ENCODE measurements at regions not wholly inside any gene's neighbourhood (a gene's known extent, or its start where the extent isn't known, plus 50 kb on each side); places are given as distances from the start of the nearest gene placed in this dataset.

DNA sequence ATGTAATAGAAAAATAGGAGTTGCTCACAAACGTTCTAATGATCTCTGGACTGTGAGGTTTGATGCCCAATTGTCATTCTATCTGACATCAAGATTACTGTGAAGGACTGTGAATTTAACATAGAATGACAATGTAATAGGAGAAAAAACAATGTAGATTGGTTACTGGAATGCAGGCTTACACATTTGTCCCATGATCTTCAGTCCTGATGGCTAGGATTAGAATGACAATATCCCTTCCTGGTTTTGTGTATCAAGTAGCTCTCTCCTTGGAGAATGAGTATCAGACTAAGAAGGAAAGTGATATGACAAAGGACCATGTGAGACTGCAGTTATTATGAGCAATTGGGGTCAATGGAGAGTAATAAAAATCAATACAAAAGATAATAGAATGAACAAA lies 862.2 kb upstream of the C9orf72 start:
- H3K36me3 Mint-ChIP-seq (ENCODE audit: low read depth): no peaks in the 10 kb centered on the region

GRCh38 chr9:28439688-28440087 lies 866.4 kb upstream of the C9orf72 start:
- Mint-ChIP-seq H3K27ac (no peak overlapping the region), H3K36me3 (ENCODE audit: low read depth) (peaks cover 4% of the 10 kb centered on the region)

More for the DNA sequence above, 862.2 kb upstream of the C9orf72 start:
- Histone ChIP-seq H3K4me1 (ENCODE audit: control insufficient read depth, insufficient read depth, low read length) (no peaks in the 10 kb centered on the region), H3K9ac (ENCODE audit: extremely low read depth, low read length, poor library complexity, severe bottlenecking) (no peak overlapping the region), H3K36me3 (ENCODE audit: control insufficient read depth, insufficient read depth, low read length) (no peaks in the 10 kb centered on the region), H3K4me3 (ENCODE audit: low read length) (no peak overlapping the region), H3K9me3 (ENCODE audit: control insufficient read depth, low read length) (no peaks in the 10 kb centered on the region), H3K27me3 (ENCODE audit: control insufficient read depth, insufficient read depth, low read length, poor library complexity, severe bottlenecking) (no peaks in the 10 kb centered on the region), H3K27ac (ENCODE audit: low read depth, low read length) (no peak overlapping the region)
- Mint-ChIP-seq H3K4me1 (peaks cover 1% of the 10 kb centered on the region), H3K9me3 (no peaks in the 10 kb centered on the region), H3K4me3 (no peak overlapping the region), H3K27me3 (ENCODE audit: insufficient read depth) (no peaks in the 10 kb centered on the region), H3K27ac (no peak overlapping the region)
- WGBS, 2 experiments (ENCODE audit: insufficient coverage in 1 of 2, insufficient read length in 1 of 2): 78 to 100% methylated on average over 1 of the region's 1 CpG
- DNase-seq: no peak
- TF ChIP-seq, protein P1, sequence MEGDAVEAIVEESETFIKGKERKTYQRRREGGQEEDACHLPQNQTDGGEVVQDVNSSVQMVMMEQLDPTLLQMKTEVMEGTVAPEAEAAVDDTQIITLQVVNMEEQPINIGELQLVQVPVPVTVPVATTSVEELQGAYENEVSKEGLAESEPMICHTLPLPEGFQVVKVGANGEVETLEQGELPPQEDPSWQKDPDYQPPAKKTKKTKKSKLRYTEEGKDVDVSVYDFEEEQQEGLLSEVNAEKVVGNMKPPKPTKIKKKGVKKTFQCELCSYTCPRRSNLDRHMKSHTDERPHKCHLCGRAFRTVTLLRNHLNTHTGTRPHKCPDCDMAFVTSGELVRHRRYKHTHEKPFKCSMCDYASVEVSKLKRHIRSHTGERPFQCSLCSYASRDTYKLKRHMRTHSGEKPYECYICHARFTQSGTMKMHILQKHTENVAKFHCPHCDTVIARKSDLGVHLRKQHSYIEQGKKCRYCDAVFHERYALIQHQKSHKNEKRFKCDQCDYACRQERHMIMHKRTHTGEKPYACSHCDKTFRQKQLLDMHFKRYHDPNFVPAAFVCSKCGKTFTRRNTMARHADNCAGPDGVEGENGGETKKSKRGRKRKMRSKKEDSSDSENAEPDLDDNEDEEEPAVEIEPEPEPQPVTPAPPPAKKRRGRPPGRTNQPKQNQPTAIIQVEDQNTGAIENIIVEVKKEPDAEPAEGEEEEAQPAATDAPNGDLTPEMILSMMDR (conservative IDR thresholded peaks at IDR 0.05): no peak

GRCh38 chr9:28443461-28443860 lies 870.2 kb upstream of the C9orf72 start:
- Histone ChIP-seq H3K4me1 (ENCODE audit: control insufficient read depth, insufficient read depth, low read length) (no peaks in the 10 kb centered on the region), H3K4me3 (ENCODE audit: low read length) (no peak overlapping the region), H3K9me3 (ENCODE audit: control insufficient read depth, low read length) (peaks cover 8% of the 10 kb centered on the region), H3K27me3 (ENCODE audit: control insufficient read depth, insufficient read depth, low read length, poor library complexity, severe bottlenecking) (no peaks in the 10 kb centered on the region), H3K36me3 (ENCODE audit: control insufficient read depth, insufficient read depth, low read length) (no peaks in the 10 kb centered on the region), H3K9ac (ENCODE audit: extremely low read depth, low read length, poor library complexity, severe bottlenecking) (no peak overlapping the region), H3K27ac (ENCODE audit: low read depth, low read length) (no peak overlapping the region)
- TF ChIP-seq, protein P1 (conservative IDR thresholded peaks at IDR 0.05): no peak
- DNase-seq: no peak
- 85 to 90% methylated on average over 2 to 4 of the region's 4 CpGs for WGBS, 2 experiments (ENCODE audit: insufficient coverage in 1 of 2, insufficient read length in 1 of 2)
- Mint-ChIP-seq H3K27me3 (ENCODE audit: insufficient read depth) (no peaks in the 10 kb centered on the region), H3K4me1 (peaks cover 7% of the 10 kb centered on the region), H3K36me3 (ENCODE audit: low read depth) (peaks cover 4% of the 10 kb centered on the region), H3K9me3 (peaks cover 6% of the 10 kb centered on the region), H3K27ac (no peak overlapping the region), H3K4me3 (no peak overlapping the region)

More at GRCh38 chr9:28439688-28440087, 866.4 kb upstream of the C9orf72 start:
- H3K27ac ChIP-seq (ENCODE audit: low read depth, low read length): no peak overlapping the region
- no peaks in the 10 kb centered on the region for H3K27me3 ChIP-seq (ENCODE audit: control insufficient read depth, insufficient read depth, low read length, poor library complexity, severe bottlenecking)
- no peaks in the 10 kb centered on the region for H3K27me3 Mint-ChIP-seq (ENCODE audit: insufficient read depth)
- H3K4me3 Mint-ChIP-seq: no peak overlapping the region
- H3K4me3 ChIP-seq (ENCODE audit: low read length): no peak overlapping the region
- H3K9me3 ChIP-seq (ENCODE audit: control insufficient read depth, low read length): peaks cover 8% of the 10 kb centered on the region
- H3K9me3 Mint-ChIP-seq: peaks cover 6% of the 10 kb centered on the region
- H3K36me3 ChIP-seq (ENCODE audit: control insufficient read depth, insufficient read depth, low read length): no peaks in the 10 kb centered on the region
- DNase-seq: no peak
- no peak overlapping the region for H3K9ac ChIP-seq (ENCODE audit: extremely low read depth, low read length, poor library complexity, severe bottlenecking)
- peaks cover 1% of the 10 kb centered on the region for H3K4me1 Mint-ChIP-seq
- WGBS, 2 experiments (ENCODE audit: insufficient coverage in 1 of 2, insufficient read length in 1 of 2): 92 to 100% methylated on average over 1 to 3 of the region's 3 CpGs
- TF ChIP-seq, protein P1 (conservative IDR thresholded peaks at IDR 0.05): no peak
- no peaks in the 10 kb centered on the region for H3K4me1 ChIP-seq (ENCODE audit: control insufficient read depth, insufficient read depth, low read length)
